Esophagus muscularis mucosa (tissue), 4 donors: ENCODE measurements at regions not wholly inside any gene's neighbourhood (a gene's known extent, or its start where the extent isn't known, plus 50 kb on each side); places are given as distances from the start of the nearest gene placed in this dataset.

Experiments
- DNase-seq: peaks from one replicate; pipeline ENCODE4 v3.0.0-alpha.2; 2017; ENCODE audit errors: extremely low spot score
- H3K27ac ChIP-seq, 4 donors: fragments of 200-600 bp; sonication (generic); replicated peaks in 1 of 4; 1 replicate in 3 of 4; 2 replicates in 1 of 4; pipeline ENCODE4 v1.5.1; 2016 to 2019; ENCODE audit warnings: mild to moderate bottlenecking in 1 of 4
- H3K27me3 ChIP-seq, 4 donors: fragments of 200-600 bp; sonication (generic); one replicate each; pipeline versions ENCODE4 v1.5.1 to v1.6.0; 2016 to 2019
- H3K36me3 ChIP-seq, 4 donors: fragments of 200-600 bp; sonication (generic); one replicate each; pipeline ENCODE4 v1.5.1; 2016 to 2019
- H3K4me1 ChIP-seq, 4 donors: fragments of 200-600 bp; sonication (generic); one replicate each; pipeline ENCODE4 v1.5.1; 2016 to 2019
- H3K4me3 ChIP-seq, 4 donors: fragments of 200-600 bp; sonication (generic); 1 replicate in 2 of 4; 2 replicates in 2 of 4; pipeline ENCODE4 v1.5.1; 2016 to 2019; ENCODE audit warnings: mild to moderate bottlenecking in 4 of 4, moderate library complexity in 1 of 4
- H3K9me3 ChIP-seq, 4 donors: fragments of 200-600 bp; sonication (generic); 1 replicate in 3 of 4; 2 replicates in 1 of 4; pipeline ENCODE4 v1.5.1; 2016 to 2019
- EP300 ChIP-seq: sonication (generic); formaldehyde crosslinking; IDR thresholded peaks from one replicate; pipeline ENCODE4 v1.6.1; 2017; ENCODE audit warnings: antibody characterized with exemption
- POLR2A ChIP-seq: fragments of 450-650 bp; IDR thresholded peaks from one replicate; pipeline ENCODE4 v1.6.1; 2017; ENCODE audit warnings: antibody characterized with exemption, moderate library complexity, mild to moderate bottlenecking, low read depth
- POLR2AphosphoS5 ChIP-seq, 2 donors: sonication (generic); formaldehyde crosslinking; IDR thresholded peaks; one replicate each; pipeline ENCODE4 v1.6.1; 2017; ENCODE audit warnings: antibody characterized with exemption in 2 of 2
- WGBS: methylation state at CpG from one replicate; pipeline ENCODE4 v1.1.5; 2018; 5-methylcytosine and 5-hydroxymethylcytosine counted together
- intact Hi-C: fragments of 100-400 bp; cut with DNase I; formaldehyde crosslinking; loops from one replicate; pipeline ENCODE4 v1.15.1; 2023
- TF ChIP-seq, protein P1 (sequence below), 3 experiments: fragments of 200-600 bp in 2 of 3; fragments of 450-650 bp in 1 of 3; sonication (generic) in 2 of 3; IDR thresholded peaks; one replicate each; pipeline ENCODE4 v1.5.1; 2017 to 2019; ENCODE audit warnings: antibody characterized with exemption in 3 of 3, mild to moderate bottlenecking in 2 of 3, moderate library complexity in 1 of 3

DNA sequence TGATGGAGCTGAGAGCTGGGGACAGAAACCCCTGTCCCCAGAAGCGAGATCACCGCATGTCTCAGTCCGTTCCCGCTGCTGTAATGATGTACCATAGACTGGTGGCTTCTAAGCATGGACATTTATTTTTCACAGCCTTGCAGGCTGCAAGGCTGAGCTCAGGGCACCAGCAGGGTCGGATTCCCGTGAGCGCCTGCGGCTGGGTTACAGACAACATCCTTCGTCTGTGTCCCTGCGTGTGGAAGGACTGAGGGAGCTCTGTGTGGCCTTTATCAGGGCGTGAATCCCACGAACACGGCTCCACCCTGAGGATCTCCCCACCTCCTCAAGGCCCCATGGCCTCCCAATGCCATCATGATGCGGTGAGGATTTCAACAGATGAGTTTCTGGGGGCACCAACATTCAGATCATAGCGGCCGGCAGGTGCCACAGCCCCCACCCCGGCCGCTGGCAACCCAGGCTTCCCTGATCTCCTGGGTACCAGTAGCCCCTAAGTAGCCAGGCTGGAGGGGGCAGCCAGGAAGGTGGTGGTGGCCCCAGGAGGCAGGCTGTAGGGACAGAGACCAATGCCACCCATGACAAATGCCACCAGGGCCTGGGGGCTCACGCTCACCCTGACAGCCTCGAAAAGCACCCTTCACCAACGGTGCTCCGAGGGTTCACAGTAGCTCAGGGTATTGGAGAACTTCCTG lies 104.4 kb downstream of the CRYAA start:
- no peak for DNase-seq
- TF ChIP-seq, protein P1, sequence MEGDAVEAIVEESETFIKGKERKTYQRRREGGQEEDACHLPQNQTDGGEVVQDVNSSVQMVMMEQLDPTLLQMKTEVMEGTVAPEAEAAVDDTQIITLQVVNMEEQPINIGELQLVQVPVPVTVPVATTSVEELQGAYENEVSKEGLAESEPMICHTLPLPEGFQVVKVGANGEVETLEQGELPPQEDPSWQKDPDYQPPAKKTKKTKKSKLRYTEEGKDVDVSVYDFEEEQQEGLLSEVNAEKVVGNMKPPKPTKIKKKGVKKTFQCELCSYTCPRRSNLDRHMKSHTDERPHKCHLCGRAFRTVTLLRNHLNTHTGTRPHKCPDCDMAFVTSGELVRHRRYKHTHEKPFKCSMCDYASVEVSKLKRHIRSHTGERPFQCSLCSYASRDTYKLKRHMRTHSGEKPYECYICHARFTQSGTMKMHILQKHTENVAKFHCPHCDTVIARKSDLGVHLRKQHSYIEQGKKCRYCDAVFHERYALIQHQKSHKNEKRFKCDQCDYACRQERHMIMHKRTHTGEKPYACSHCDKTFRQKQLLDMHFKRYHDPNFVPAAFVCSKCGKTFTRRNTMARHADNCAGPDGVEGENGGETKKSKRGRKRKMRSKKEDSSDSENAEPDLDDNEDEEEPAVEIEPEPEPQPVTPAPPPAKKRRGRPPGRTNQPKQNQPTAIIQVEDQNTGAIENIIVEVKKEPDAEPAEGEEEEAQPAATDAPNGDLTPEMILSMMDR (IDR thresholded peaks at IDR 0.05) = no peak
- TF ChIP-seq POLR2A = no peak
- no peak for TF ChIP-seq EP300
- TF ChIP-seq POLR2AphosphoS5 (IDR thresholded peaks at IDR 0.05) = no peak
- intact Hi-C loops = no loop called here

DNA sequence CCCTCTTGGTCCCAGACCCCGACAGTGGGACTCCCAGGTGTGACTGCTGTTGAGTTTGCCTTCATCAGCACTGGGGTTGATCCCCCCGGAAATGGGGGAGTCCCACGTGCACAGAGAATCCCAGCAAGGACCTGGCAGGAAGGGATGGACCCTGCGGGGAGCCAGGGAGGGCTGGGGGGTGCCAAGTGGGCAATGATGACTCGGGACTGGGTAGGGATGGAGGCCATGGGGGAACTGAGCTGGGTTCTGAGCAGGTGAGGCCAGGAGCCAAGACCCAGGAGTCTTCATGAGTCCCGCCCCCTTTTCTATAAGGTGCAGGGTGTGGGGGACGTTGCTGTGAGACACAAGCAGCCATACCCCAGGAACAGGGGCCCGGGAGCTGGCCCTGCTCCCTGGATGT lies 103.8 kb downstream of the CRYAA start:
- Histone ChIP-seq H3K9me3 (no peaks in the 10 kb centered on the region), H3K27ac (no peak overlapping the region), H3K36me3 (no peaks in the 10 kb centered on the region), H3K27me3 (peaks cover 0 to 82% (median 0%) of the 10 kb centered on the region in 4 donors), H3K4me1 (peaks cover 0 to 3% (median 1%) of the 10 kb centered on the region in 4 donors), H3K4me3 (no peak overlapping the region)
- intact Hi-C loops = no loop called here
- WGBS = 82% methylated on average over 6 of the region's 8 CpGs
- TF ChIP-seq, protein P1 (IDR thresholded peaks at IDR 0.05) = no peak
- TF ChIP-seq POLR2AphosphoS5 (IDR thresholded peaks at IDR 0.05) (no peak), EP300 (no peak), POLR2A (no peak)
- no peak for DNase-seq

More for the DNA sequence above, 104.4 kb downstream of the CRYAA start:
- peaks cover 0 to 83% (median 0%) of the 10 kb centered on the region in 4 donors for H3K27me3 ChIP-seq
- H3K36me3 ChIP-seq = no peaks in the 10 kb centered on the region
- H3K4me3 ChIP-seq = no peak overlapping the region
- WGBS = 90% methylated on average over 17 of the region's 22 CpGs
- peaks cover 0 to 9% (median 7%) of the 10 kb centered on the region in 4 donors for H3K4me1 ChIP-seq
- no peak overlapping the region for H3K27ac ChIP-seq
- no peaks in the 10 kb centered on the region for H3K9me3 ChIP-seq

DNA sequence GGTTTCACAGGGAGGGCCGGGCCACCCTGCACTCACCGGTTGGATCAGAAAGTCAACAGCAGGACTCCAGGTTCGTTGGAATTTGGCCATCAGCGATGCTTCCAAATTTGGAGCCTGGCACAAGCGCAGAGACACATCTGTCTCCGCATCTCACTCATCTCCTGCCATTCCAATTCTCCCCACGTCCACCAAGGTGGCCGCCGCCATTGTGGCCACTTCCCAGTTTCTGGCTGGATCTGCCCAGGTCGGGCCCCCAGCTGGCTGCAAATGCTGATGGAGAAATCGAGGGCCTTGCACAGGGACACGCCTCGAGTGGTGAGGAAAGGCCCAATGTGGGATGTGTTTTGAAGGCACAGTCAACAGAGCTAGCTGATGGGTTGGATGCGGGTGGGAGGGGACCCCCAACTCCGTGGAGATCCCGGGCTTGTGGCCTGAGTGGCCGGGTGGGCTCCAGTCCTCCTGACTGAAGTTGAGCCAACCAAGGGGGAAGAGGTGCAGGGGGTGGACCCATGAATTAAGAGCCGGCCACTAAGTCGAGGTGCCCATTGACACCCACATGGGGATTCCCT lies 102.7 kb downstream of the CRYAA start:
- Histone ChIP-seq H3K27ac (no peak overlapping the region), H3K36me3 (no peaks in the 10 kb centered on the region), H3K4me3 (no peak overlapping the region), H3K27me3 (peaks cover 0 to 72% (median 0%) of the 10 kb centered on the region in 4 donors), H3K9me3 (no peaks in the 10 kb centered on the region), H3K4me1 (no peaks in the 10 kb centered on the region)
- 90% methylated on average over 18 of the region's 19 CpGs for WGBS
- DNase-seq = no peak
- intact Hi-C loops = no loop called here
- TF ChIP-seq, protein P1 (IDR thresholded peaks at IDR 0.05) = no peak
- TF ChIP-seq POLR2AphosphoS5 (IDR thresholded peaks at IDR 0.05) (no peak), EP300 (no peak), POLR2A (no peak)

- Histone ChIP-seq H3K4me3 (no peak overlapping the region), H3K27me3 (peaks cover 0 to 65% (median 0%) of the 10 kb centered on the region in 4 donors), H3K27ac (no peak overlapping the region), H3K9me3 (no peaks in the 10 kb centered on the region), H3K4me1 (no peaks in the 10 kb centered on the region), H3K36me3 (no peaks in the 10 kb centered on the region)
- TF ChIP-seq, protein P1 (IDR thresholded peaks at IDR 0.05) = no peak
- TF ChIP-seq EP300 (no peak), POLR2A (no peak), POLR2AphosphoS5 (IDR thresholded peaks at IDR 0.05) (no peak)
- 54% methylated on average over 10 of the region's 20 CpGs for WGBS
- intact Hi-C loops = no loop called here
- no peak for DNase-seq
Measured at GRCh38 chr21:43270800-43271301, 102.0 kb downstream of the CRYAA start.
